ENCODE measurements at regions not wholly inside any gene's neighbourhood (a gene's known extent, or its start where the extent isn't known, plus 50 kb on each side); places are given as distances from the start of the nearest gene placed in this dataset.

- H3K4me1 ChIP-seq (ENCODE audit: control insufficient read depth in 4 of 4, insufficient read depth in 4 of 4, low read length in 3 of 4) = no peaks in the 10 kb centered on the region
- H3K9me3 ChIP-seq (ENCODE audit: control insufficient read depth in 4 of 4, low read length in 3 of 4) = no peaks in the 10 kb centered on the region
- H3K27ac ChIP-seq (ENCODE audit: low read depth in 1 of 2, low read length in 2 of 2) = no peak overlapping the region
- TF ChIP-seq FOXA1 (IDR thresholded peaks at IDR 0.05) = no peak
- TF ChIP-seq HNF4A (conservative IDR thresholded peaks at IDR 0.05) = no peak
- TF ChIP-seq TAF1 (conservative IDR thresholded peaks at IDR 0.05) = no peak
- TF ChIP-seq HNF4G (IDR thresholded peaks at IDR 0.05) = no peak
- TF ChIP-seq CTCF (IDR thresholded peaks at IDR 0.05; ENCODE audit: low read depth, low read length, missing input control) = peak; percentile 39
- no peak for TF ChIP-seq REST (IDR thresholded peaks at IDR 0.05)
- no peak for TF ChIP-seq NR2F2 (IDR thresholded peaks at IDR 0.05)
- no peak for TF ChIP-seq FOXA2 (IDR thresholded peaks at IDR 0.05)
- TF ChIP-seq MAX (IDR thresholded peaks at IDR 0.05) = no peak
- TF ChIP-seq RAD21 (IDR thresholded peaks at IDR 0.05) = peak; percentile 70 to 76
- no peak for TF ChIP-seq ATF3 (IDR thresholded peaks at IDR 0.05)
- no peak for TF ChIP-seq RXRA (IDR thresholded peaks at IDR 0.05)
- TF ChIP-seq ZBTB33 (IDR thresholded peaks at IDR 0.05) = no peak
- no peak overlapping the region for H3K9ac ChIP-seq (ENCODE audit: low read depth in 1 of 2, low read length in 2 of 2)
- DNase-seq (ENCODE audit: low spot score) = no peak
- no peak overlapping the region for H3K4me3 ChIP-seq (ENCODE audit: low read depth in 1 of 3, low read length in 3 of 3)
- no peaks in the 10 kb centered on the region for H3K36me3 ChIP-seq (ENCODE audit: control insufficient read depth in 4 of 4, insufficient read depth in 3 of 4, low read depth in 1 of 4, low read length in 3 of 4)
- peaks cover 0 to 6% (median 2%) of the 10 kb centered on the region in 4 donors for H3K27me3 ChIP-seq (ENCODE audit: control insufficient read depth in 4 of 4, insufficient read depth in 4 of 4, low read length in 3 of 4)
- WGBS = 10% methylated on average over 2 of the region's 2 CpGs
Observed at GRCh38 chr14:22375321-22375930, 213.6 kb downstream of the DAD1 start.

- WGBS = 82% methylated on average over 2 of the region's 2 CpGs
- TF ChIP-seq FOXA2 (IDR thresholded peaks at IDR 0.05) (no peak), TAF1 (conservative IDR thresholded peaks at IDR 0.05) (no peak), FOXA1 (IDR thresholded peaks at IDR 0.05) (no peak), JUND (IDR thresholded peaks at IDR 0.05) (no peak)
- Histone ChIP-seq H3K27ac (ENCODE audit: low read depth in 1 of 2, low read length in 2 of 2) (no peak overlapping the region), H3K4me3 (ENCODE audit: low read depth in 1 of 3, low read length in 3 of 3) (no peak overlapping the region), H3K4me1 (ENCODE audit: control insufficient read depth in 4 of 4, insufficient read depth in 4 of 4, low read length in 3 of 4) (no peaks in the 10 kb centered on the region), H3K9me3 (ENCODE audit: control insufficient read depth in 4 of 4, low read length in 3 of 4) (peaks cover 0 to 1% (median 0%) of the 10 kb centered on the region in 4 donors), H3K9ac (ENCODE audit: low read depth in 1 of 2, low read length in 2 of 2) (no peak overlapping the region), H3K27me3 (ENCODE audit: control insufficient read depth in 4 of 4, insufficient read depth in 4 of 4, low read length in 3 of 4) (peaks cover 0 to 2% (median 0%) of the 10 kb centered on the region in 4 donors), H3K36me3 (ENCODE audit: control insufficient read depth in 4 of 4, insufficient read depth in 3 of 4, low read depth in 1 of 4, low read length in 3 of 4) (no peaks in the 10 kb centered on the region)
- no peak for DNase-seq (ENCODE audit: low spot score)
Observed at GRCh38 chr14:22370084-22370847, 218.8 kb downstream of the DAD1 start.

Measured in liver (tissue), 8 donors.